HUES6 (cell line): ENCODE measurements at regions not wholly inside any gene's neighbourhood (a gene's known extent, or its start where the extent isn't known, plus 50 kb on each side); places are given as distances from the start of the nearest gene placed in this dataset.

Source experiments
- H3K27ac ChIP-seq: 2 replicates; pipeline ENCODE4 v1.7.0; 2013; ENCODE audit warnings: low read depth, mild to moderate bottlenecking, low read length, inconsistent platforms
- H3K27me3 ChIP-seq: 2 replicates; pipeline ENCODE4 v1.6.1; 2013; ENCODE audit warnings: low read length; ENCODE audit not compliant: control insufficient read depth, insufficient read depth
- H3K36me3 ChIP-seq: 2 replicates; pipeline ENCODE4 v1.6.1; 2013; ENCODE audit warnings: low read length; ENCODE audit not compliant: control insufficient read depth, insufficient read depth
- H3K4me1 ChIP-seq: 2 replicates; pipeline ENCODE4 v1.6.1; 2013; ENCODE audit warnings: low read length; ENCODE audit not compliant: control insufficient read depth, insufficient read depth
- H3K4me3 ChIP-seq: 2 replicates; pipeline ENCODE4 v1.5.1; 2013; ENCODE audit warnings: low read depth, low read length
- H3K9ac ChIP-seq: one replicate; pipeline ENCODE4 v1.6.1; 2013; ENCODE audit warnings: mild to moderate bottlenecking, low read length
- H3K9me3 ChIP-seq: 2 replicates; pipeline ENCODE4 v1.6.1; 2013; ENCODE audit warnings: low read depth, low read length; ENCODE audit not compliant: control insufficient read depth, insufficient read depth

- H3K9me3 ChIP-seq: peaks cover 34% of the 10 kb centered on the region
- H3K27ac ChIP-seq: no peak overlapping the region
- no peak overlapping the region for H3K9ac ChIP-seq
- no peaks in the 10 kb centered on the region for H3K36me3 ChIP-seq
- H3K4me3 ChIP-seq: no peak overlapping the region
- H3K27me3 ChIP-seq: no peaks in the 10 kb centered on the region
- H3K4me1 ChIP-seq: no peaks in the 10 kb centered on the region
Measured at GRCh38 chr14:85112762-85113161, 417.2 kb upstream of the FLRT2 start.

- H3K9me3 ChIP-seq: peaks cover 30% of the 10 kb centered on the region
- H3K36me3 ChIP-seq: no peaks in the 10 kb centered on the region
Measured at GRCh38 chr14:85115921-85116320, 414.0 kb upstream of the FLRT2 start.

GRCh38 chr14:85118274-85118673, 411.7 kb upstream of the FLRT2 start:
- peaks cover 9% of the 10 kb centered on the region for H3K9me3 ChIP-seq

More at GRCh38 chr14:85115921-85116320, 414.0 kb upstream of the FLRT2 start:
- Histone ChIP-seq H3K4me3 (no peak overlapping the region), H3K9ac (no peak overlapping the region), H3K27ac (no peak overlapping the region), H3K27me3 (no peaks in the 10 kb centered on the region), H3K4me1 (no peaks in the 10 kb centered on the region)

GRCh38 chr14:85122690-85123089, 407.3 kb upstream of the FLRT2 start:
- Histone ChIP-seq H3K27ac (no peak overlapping the region), H3K4me3 (no peak overlapping the region), H3K9me3 (no peaks in the 10 kb centered on the region), H3K9ac (no peak overlapping the region), H3K27me3 (no peaks in the 10 kb centered on the region), H3K36me3 (no peaks in the 10 kb centered on the region), H3K4me1 (peaks cover 10% of the 10 kb centered on the region)

More at GRCh38 chr14:85118274-85118673, 411.7 kb upstream of the FLRT2 start:
- no peaks in the 10 kb centered on the region for H3K27me3 ChIP-seq
- H3K4me3 ChIP-seq: no peak overlapping the region
- no peak overlapping the region for H3K9ac ChIP-seq
- no peaks in the 10 kb centered on the region for H3K36me3 ChIP-seq
- H3K4me1 ChIP-seq: no peaks in the 10 kb centered on the region
- no peak overlapping the region for H3K27ac ChIP-seq

- no peak overlapping the region for H3K9ac ChIP-seq
- no peak overlapping the region for H3K4me3 ChIP-seq
- H3K27me3 ChIP-seq: no peaks in the 10 kb centered on the region
- H3K27ac ChIP-seq: no peak overlapping the region
- H3K4me1 ChIP-seq: peaks cover 10% of the 10 kb centered on the region
- H3K9me3 ChIP-seq: no peaks in the 10 kb centered on the region
- no peaks in the 10 kb centered on the region for H3K36me3 ChIP-seq
Measured at GRCh38 chr14:85123755-85124154, 406.2 kb upstream of the FLRT2 start.

GRCh38 chr14:85124631-85125290, 405.2 kb upstream of the FLRT2 start:
- H3K36me3 ChIP-seq: no peaks in the 10 kb centered on the region
- H3K9me3 ChIP-seq: no peaks in the 10 kb centered on the region
- H3K27me3 ChIP-seq: no peaks in the 10 kb centered on the region
- H3K4me3 ChIP-seq: no peak overlapping the region
- H3K9ac ChIP-seq: no peak overlapping the region
- H3K4me1 ChIP-seq: peaks cover 10% of the 10 kb centered on the region
- no peak overlapping the region for H3K27ac ChIP-seq

GRCh38 chr14:85125291-85125670, 404.7 kb upstream of the FLRT2 start:
- Histone ChIP-seq H3K4me3 (no peak overlapping the region), H3K9me3 (no peaks in the 10 kb centered on the region), H3K9ac (no peak overlapping the region), H3K4me1 (peaks cover 10% of the 10 kb centered on the region), H3K27ac (no peak overlapping the region), H3K27me3 (no peaks in the 10 kb centered on the region), H3K36me3 (no peaks in the 10 kb centered on the region)

GRCh38 chr14:85129921-85130320, 400.0 kb upstream of the FLRT2 start:
- H3K27me3 ChIP-seq: no peaks in the 10 kb centered on the region

GRCh38 chr14:85131226-85131922, 398.6 kb upstream of the FLRT2 start:
- Histone ChIP-seq H3K4me1 (no peaks in the 10 kb centered on the region; the same call in 1 of the 2 replicates), H3K9ac (no peak overlapping the region), H3K36me3 (no peaks in the 10 kb centered on the region), H3K9me3 (no peaks in the 10 kb centered on the region), H3K27ac (no peak overlapping the region), H3K4me3 (no peak overlapping the region), H3K27me3 (no peaks in the 10 kb centered on the region)

More at GRCh38 chr14:85129921-85130320, 400.0 kb upstream of the FLRT2 start:
- Histone ChIP-seq H3K36me3 (no peaks in the 10 kb centered on the region), H3K9me3 (no peaks in the 10 kb centered on the region), H3K4me3 (no peak overlapping the region), H3K27ac (no peak overlapping the region), H3K4me1 (peaks cover under 1% of the 10 kb centered on the region; the same call in 1 of the 2 replicates), H3K9ac (no peak overlapping the region)

GRCh38 chr14:85142982-85143381, 387.0 kb upstream of the FLRT2 start:
- Histone ChIP-seq H3K9ac (no peak overlapping the region), H3K4me1 (no peaks in the 10 kb centered on the region), H3K4me3 (no peak overlapping the region), H3K27ac (no peak overlapping the region), H3K27me3 (no peaks in the 10 kb centered on the region), H3K9me3 (peaks cover 3% of the 10 kb centered on the region; the same call in 1 of the 2 replicates), H3K36me3 (no peaks in the 10 kb centered on the region)

GRCh38 chr14:85146779-85147178, 383.2 kb upstream of the FLRT2 start:
- Histone ChIP-seq H3K9ac (no peak overlapping the region), H3K4me1 (no peaks in the 10 kb centered on the region), H3K27me3 (no peaks in the 10 kb centered on the region), H3K36me3 (no peaks in the 10 kb centered on the region), H3K27ac (no peak overlapping the region), H3K9me3 (peaks cover 6% of the 10 kb centered on the region; the same call in 1 of the 2 replicates), H3K4me3 (no peak overlapping the region)
